ENCODE measurements at regions not wholly inside any gene's neighbourhood (a gene's known extent, or its start where the extent isn't known, plus 50 kb on each side); places are given as distances from the start of the nearest gene placed in this dataset.

- peaks cover 0 to 3% of the 10 kb centered on the region in 2 donors for H3K9me3 ChIP-seq (ENCODE audit: control insufficient read depth in 2 of 2, low read length in 2 of 2)
- H3K36me3 ChIP-seq (ENCODE audit: control insufficient read depth in 2 of 2, insufficient read depth in 2 of 2, low read length in 2 of 2): no peaks in the 10 kb centered on the region
- H3K27ac ChIP-seq (ENCODE audit: low read depth in 2 of 2, low read length in 2 of 2): no peak overlapping the region
- H3K4me3 ChIP-seq (ENCODE audit: low read length in 2 of 2): no peak overlapping the region
- H3K27me3 ChIP-seq (ENCODE audit: control insufficient read depth in 2 of 2, insufficient read depth in 2 of 2, low read length in 2 of 2): no peaks in the 10 kb centered on the region
- H3K4me1 ChIP-seq (ENCODE audit: control insufficient read depth in 2 of 2, insufficient read depth in 2 of 2, low read length in 2 of 2): no peaks in the 10 kb centered on the region
- no peak overlapping the region for H3K9ac ChIP-seq (ENCODE audit: low read depth in 1 of 2, low read length in 2 of 2)
These were observed 54.7 kb upstream of the CLMN start for GRCh38 chr14:95374239-95374997.

DNA sequence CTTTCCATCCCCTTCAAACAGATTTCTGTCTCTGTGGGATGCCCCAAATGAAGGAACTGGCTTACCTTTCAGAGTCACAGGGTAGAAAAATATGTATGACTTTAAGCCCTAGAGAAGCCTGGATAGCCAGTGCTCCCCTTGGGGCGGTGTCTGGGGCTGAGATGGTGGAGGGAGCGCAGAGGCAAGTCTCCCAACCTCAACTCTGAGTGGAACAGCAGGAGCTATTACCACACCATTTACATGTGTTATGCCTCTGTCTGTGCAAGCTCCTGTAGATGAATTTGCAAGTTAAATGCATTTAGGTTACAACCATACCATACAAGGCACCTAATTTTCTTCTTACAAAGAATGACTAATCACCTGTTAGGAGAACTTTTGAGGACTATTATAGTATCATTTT lies 50.4 kb upstream of the CLMN start:
- no peaks in the 10 kb centered on the region for H3K9me3 ChIP-seq (ENCODE audit: control insufficient read depth in 2 of 2, low read length in 2 of 2)
- no peaks in the 10 kb centered on the region for H3K4me1 ChIP-seq (ENCODE audit: control insufficient read depth in 2 of 2, insufficient read depth in 2 of 2, low read length in 2 of 2)

More for the DNA sequence above, 50.4 kb upstream of the CLMN start:
- Histone ChIP-seq H3K27me3 (ENCODE audit: control insufficient read depth in 2 of 2, insufficient read depth in 2 of 2, low read length in 2 of 2) (no peaks in the 10 kb centered on the region), H3K27ac (ENCODE audit: low read depth in 2 of 2, low read length in 2 of 2) (no peak overlapping the region), H3K9ac (ENCODE audit: low read depth in 1 of 2, low read length in 2 of 2) (no peak overlapping the region), H3K4me3 (ENCODE audit: low read length in 2 of 2) (no peak overlapping the region), H3K36me3 (ENCODE audit: control insufficient read depth in 2 of 2, insufficient read depth in 2 of 2, low read length in 2 of 2) (no peaks in the 10 kb centered on the region)

Data from mucosa of rectum (tissue), 2 donors.